HL-60 (cell line): ENCODE measurements at regions not wholly inside any gene's neighbourhood (a gene's known extent, or its start where the extent isn't known, plus 50 kb on each side); places are given as distances from the start of the nearest gene placed in this dataset.

Experiments used
- CTCF ChIP-seq: IDR thresholded peaks from one replicate; pipeline ENCODE4 v1.5.1; 2011; ENCODE audit warnings: low read length, control low read depth, inconsistent platforms; ENCODE audit not compliant: insufficient read depth
- POLR2AphosphoS5 ChIP-seq: IDR thresholded peaks from 2 replicates; pipeline ENCODE4 v1.6.1; 2012; ENCODE audit warnings: low read depth
- TF ChIP-seq, protein P1 (sequence below): IDR thresholded peaks from 2 replicates; pipeline ENCODE4 v1.6.1; 2012; ENCODE audit warnings: low read depth; ENCODE audit not compliant: insufficient replicate concordance

DNA sequence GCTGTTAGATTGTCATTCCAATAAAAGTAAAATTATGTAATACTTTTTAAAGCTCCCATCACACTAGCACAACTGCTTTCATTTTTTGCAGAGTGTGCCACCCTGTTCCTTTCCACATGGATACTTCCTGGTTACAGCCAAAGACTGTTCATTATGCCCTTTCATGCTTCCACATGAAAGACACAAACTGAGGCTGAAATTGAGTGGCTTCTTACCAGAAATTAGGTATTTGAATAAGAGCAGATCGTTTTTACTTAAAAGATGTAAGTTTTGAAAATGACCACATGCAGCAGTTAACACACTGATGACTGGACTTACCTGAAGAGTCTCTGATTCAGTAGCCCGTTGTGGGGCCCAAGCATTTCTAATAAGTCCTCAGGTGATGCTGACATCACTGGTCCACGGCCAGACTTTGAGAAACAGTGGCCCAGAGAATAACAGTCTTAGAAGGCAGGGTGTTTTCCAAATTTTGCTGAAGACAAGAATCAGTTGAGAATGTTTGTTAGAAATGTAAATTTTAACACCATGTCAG, 187.6 kb upstream of the DMRT1 start:
- no peak for TF ChIP-seq POLR2AphosphoS5
- no peak for TF ChIP-seq CTCF
- TF ChIP-seq, protein P1, sequence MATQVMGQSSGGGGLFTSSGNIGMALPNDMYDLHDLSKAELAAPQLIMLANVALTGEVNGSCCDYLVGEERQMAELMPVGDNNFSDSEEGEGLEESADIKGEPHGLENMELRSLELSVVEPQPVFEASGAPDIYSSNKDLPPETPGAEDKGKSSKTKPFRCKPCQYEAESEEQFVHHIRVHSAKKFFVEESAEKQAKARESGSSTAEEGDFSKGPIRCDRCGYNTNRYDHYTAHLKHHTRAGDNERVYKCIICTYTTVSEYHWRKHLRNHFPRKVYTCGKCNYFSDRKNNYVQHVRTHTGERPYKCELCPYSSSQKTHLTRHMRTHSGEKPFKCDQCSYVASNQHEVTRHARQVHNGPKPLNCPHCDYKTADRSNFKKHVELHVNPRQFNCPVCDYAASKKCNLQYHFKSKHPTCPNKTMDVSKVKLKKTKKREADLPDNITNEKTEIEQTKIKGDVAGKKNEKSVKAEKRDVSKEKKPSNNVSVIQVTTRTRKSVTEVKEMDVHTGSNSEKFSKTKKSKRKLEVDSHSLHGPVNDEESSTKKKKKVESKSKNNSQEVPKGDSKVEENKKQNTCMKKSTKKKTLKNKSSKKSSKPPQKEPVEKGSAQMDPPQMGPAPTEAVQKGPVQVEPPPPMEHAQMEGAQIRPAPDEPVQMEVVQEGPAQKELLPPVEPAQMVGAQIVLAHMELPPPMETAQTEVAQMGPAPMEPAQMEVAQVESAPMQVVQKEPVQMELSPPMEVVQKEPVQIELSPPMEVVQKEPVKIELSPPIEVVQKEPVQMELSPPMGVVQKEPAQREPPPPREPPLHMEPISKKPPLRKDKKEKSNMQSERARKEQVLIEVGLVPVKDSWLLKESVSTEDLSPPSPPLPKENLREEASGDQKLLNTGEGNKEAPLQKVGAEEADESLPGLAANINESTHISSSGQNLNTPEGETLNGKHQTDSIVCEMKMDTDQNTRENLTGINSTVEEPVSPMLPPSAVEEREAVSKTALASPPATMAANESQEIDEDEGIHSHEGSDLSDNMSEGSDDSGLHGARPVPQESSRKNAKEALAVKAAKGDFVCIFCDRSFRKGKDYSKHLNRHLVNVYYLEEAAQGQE: no peak
